Progenitor cell of endocrine pancreas (in vitro differentiated cells): ENCODE measurements at regions not wholly inside any gene's neighbourhood (a gene's known extent, or its start where the extent isn't known, plus 50 kb on each side); places are given as distances from the start of the nearest gene placed in this dataset.

ENCODE experiments used
- DNase-seq: peaks from one replicate; pipeline ENCODE4 v3.0.0; 2021; ENCODE audit warnings: low spot score; ENCODE audit not compliant: unreplicated experiment
- H3K27ac Mint-ChIP-seq: 2 replicates; pipeline ENCODE4 v1.8.0; 2021; ENCODE audit warnings: mild to moderate bottlenecking, moderate library complexity, mixed read lengths
- H3K27me3 Mint-ChIP-seq: 2 replicates; pipeline ENCODE4 v1.8.0; 2021; ENCODE audit warnings: mixed read lengths
- H3K36me3 Mint-ChIP-seq: 2 replicates; pipeline ENCODE4 v1.8.0; 2022; ENCODE audit warnings: mixed read lengths; ENCODE audit not compliant: insufficient read depth
- H3K4me1 Mint-ChIP-seq: 2 replicates; pipeline ENCODE4 v1.8.0; 2021; ENCODE audit warnings: low read depth, mixed read lengths
- H3K4me3 Mint-ChIP-seq: 2 replicates; pipeline ENCODE4 v1.8.0; 2021; ENCODE audit warnings: low read depth, mild to moderate bottlenecking, moderate library complexity, mixed read lengths
- H3K9me3 Mint-ChIP-seq: 2 replicates; pipeline ENCODE4 v1.8.0; 2021; ENCODE audit warnings: low read depth, mixed read lengths
- CTCF ChIP-seq: fragments of 200-600 bp; sonication (generic); IDR thresholded peaks from one replicate; pipeline ENCODE4 v1.5.0; 2021; ENCODE audit warnings: antibody characterized with exemption, mild to moderate bottlenecking; ENCODE audit not compliant: unreplicated experiment

- no peaks in the 10 kb centered on the region for H3K9me3 Mint-ChIP-seq
- H3K4me3 Mint-ChIP-seq: no peak overlapping the region
- DNase-seq: no peak
- no peak overlapping the region for H3K27ac Mint-ChIP-seq
- peaks cover 5% of the 10 kb centered on the region for H3K4me1 Mint-ChIP-seq
- TF ChIP-seq CTCF: no peak
- H3K36me3 Mint-ChIP-seq: no peaks in the 10 kb centered on the region
- peaks cover 3% of the 10 kb centered on the region for H3K27me3 Mint-ChIP-seq
Measured at GRCh38 chr11:122509899-122510298, 145.6 kb upstream of the UBASH3B start.

GRCh38 chr11:122509091-122509490, 146.4 kb upstream of the UBASH3B start:
- H3K9me3 Mint-ChIP-seq: no peaks in the 10 kb centered on the region
- H3K36me3 Mint-ChIP-seq: no peaks in the 10 kb centered on the region
- DNase-seq: no peak
- peaks cover 5% of the 10 kb centered on the region for H3K4me1 Mint-ChIP-seq
- H3K4me3 Mint-ChIP-seq: no peak overlapping the region
- TF ChIP-seq CTCF: no peak
- no peak overlapping the region for H3K27ac Mint-ChIP-seq
- peaks cover 5% of the 10 kb centered on the region for H3K27me3 Mint-ChIP-seq

GRCh38 chr11:122505304-122506006, 150.1 kb upstream of the UBASH3B start:
- H3K27ac Mint-ChIP-seq: no peak overlapping the region
- H3K4me1 Mint-ChIP-seq: peaks cover 5% of the 10 kb centered on the region
- no peak overlapping the region for H3K4me3 Mint-ChIP-seq
- no peaks in the 10 kb centered on the region for H3K9me3 Mint-ChIP-seq
- peaks cover 8% of the 10 kb centered on the region for H3K27me3 Mint-ChIP-seq
- peak; percentile 71 for DNase-seq
- peak; percentile 90 for TF ChIP-seq CTCF
- H3K36me3 Mint-ChIP-seq: no peaks in the 10 kb centered on the region

GRCh38 chr11:122494221-122494620, 161.3 kb upstream of the UBASH3B start:
- no peak for DNase-seq
- H3K36me3 Mint-ChIP-seq: no peaks in the 10 kb centered on the region
- H3K27me3 Mint-ChIP-seq: no peaks in the 10 kb centered on the region
- no peak overlapping the region for H3K4me3 Mint-ChIP-seq
- no peak overlapping the region for H3K27ac Mint-ChIP-seq
- no peak for TF ChIP-seq CTCF
- H3K4me1 Mint-ChIP-seq: no peaks in the 10 kb centered on the region
- no peaks in the 10 kb centered on the region for H3K9me3 Mint-ChIP-seq

- no peak overlapping the region for H3K27ac Mint-ChIP-seq
- no peaks in the 10 kb centered on the region for H3K4me1 Mint-ChIP-seq
- no peaks in the 10 kb centered on the region for H3K9me3 Mint-ChIP-seq
- no peak for TF ChIP-seq CTCF
- H3K4me3 Mint-ChIP-seq: no peak overlapping the region
- no peak for DNase-seq
- no peaks in the 10 kb centered on the region for H3K36me3 Mint-ChIP-seq
- H3K27me3 Mint-ChIP-seq: no peaks in the 10 kb centered on the region
Measured at GRCh38 chr11:122491509-122491908, 164.0 kb upstream of the UBASH3B start.
